OCI-LY7 (cell line): ENCODE measurements at regions not wholly inside any gene's neighbourhood (a gene's known extent, or its start where the extent isn't known, plus 50 kb on each side); places are given as distances from the start of the nearest gene placed in this dataset.

Experiments
- BruUV-seq: library from RNA; stranded (reverse); fragments of 400-500 nt; replicated peaks from 2 replicates; lab custom pipeline; 2021; lab: Mats Ljungman, UMichigan
- CTCF ChIA-PET: fragments of 300-600 bp; sonication (Branson Sonifier 250); formaldehyde crosslinking; loops from one replicate; lab custom pipeline; 2022; ENCODE audit warnings: antibody characterized with exemption; ENCODE audit not compliant: unreplicated experiment; lab: Charles Lee
- POLR2A ChIA-PET: fragments of 300-600 bp; sonication (Branson Sonifier 250); formaldehyde crosslinking; loops from one replicate; lab custom pipeline; 2022; ENCODE audit warnings: antibody characterized with exemption; lab: Charles Lee
- DNase-seq: peaks from one replicate; pipeline ENCODE4 v3.0.0-alpha.2; 2015; ENCODE audit warnings: low spot score
- H2AFZ ChIP-seq: fragments of 200-600 bp; sonication (generic), shearing (Covaris generic); 2 replicates; pipeline ENCODE4 v1.6.1; 2014; ENCODE audit warnings: mild to moderate bottlenecking, antibody characterized with exemption, low read length, moderate library complexity
- H3K27ac ChIP-seq: fragments of 200-600 bp; sonication (generic); 2 replicates; pipeline ENCODE4 v1.5.1; 2014; ENCODE audit warnings: mixed run types, low read depth, mild to moderate bottlenecking, moderate library complexity, low read length, inconsistent platforms; ENCODE audit not compliant: poor library complexity, severe bottlenecking
- H3K36me3 ChIP-seq: fragments of 200-600 bp; sonication (generic); 2 replicates; pipeline ENCODE4 v1.6.1; 2014; ENCODE audit warnings: mild to moderate bottlenecking, antibody characterized with exemption, low read length, moderate library complexity, mixed read lengths; ENCODE audit not compliant: insufficient read depth
- H3K4me1 ChIP-seq: fragments of 200-600 bp; sonication (generic); 2 replicates; pipeline ENCODE4 v1.5.1; 2014; ENCODE audit warnings: mild to moderate bottlenecking, low read length; ENCODE audit not compliant: insufficient read depth, poor library complexity, severe bottlenecking
- H3K4me2 ChIP-seq: fragments of 200-600 bp; sonication (generic); 2 replicates; pipeline ENCODE4 v1.6.1; 2014; ENCODE audit warnings: mild to moderate bottlenecking, low read length
- H3K4me3 ChIP-seq: fragments of 200-600 bp; sonication (generic); 2 replicates; pipeline ENCODE4 v1.5.1; 2014; ENCODE audit warnings: mild to moderate bottlenecking, low read depth, low read length; ENCODE audit not compliant: poor library complexity, severe bottlenecking
- H3K79me2 ChIP-seq: fragments of 200-600 bp; sonication (generic); 2 replicates; pipeline ENCODE4 v1.6.1; 2016; ENCODE audit warnings: low read depth, mild to moderate bottlenecking, low read length, moderate library complexity, mixed read lengths; ENCODE audit not compliant: insufficient read depth
- H3K9me2 ChIP-seq: fragments of 200-600 bp; sonication (generic); 2 replicates; pipeline ENCODE4 v1.6.1; 2016; ENCODE audit warnings: mild to moderate bottlenecking, low read length, mixed read lengths; ENCODE audit not compliant: insufficient read depth
- H3K9me3 ChIP-seq: fragments of 200-600 bp; sonication (generic); 2 replicates; pipeline ENCODE4 v1.6.1; 2014; ENCODE audit warnings: mild to moderate bottlenecking, mixed run types, low read length, mixed read lengths
- H4K20me1 ChIP-seq: fragments of 200-600 bp; sonication (generic); 2 replicates; pipeline ENCODE4 v1.6.1; 2014; ENCODE audit warnings: mild to moderate bottlenecking, antibody characterized with exemption, low read length, moderate library complexity, mixed read lengths; ENCODE audit not compliant: insufficient read depth
- EZH2phosphoT487 ChIP-seq: fragments of 200-600 bp; sonication (generic); IDR thresholded peaks from 2 replicates; pipeline ENCODE4 v1.6.1; 2018; ENCODE audit warnings: low read depth, borderline replicate concordance, mild to moderate bottlenecking, mixed run types, antibody characterized with exemption, low read length, moderate library complexity, mixed read lengths
- intact Hi-C: fragments of 100-400 bp; cut with micrococcal nuclease; formaldehyde crosslinking; loops from one replicate; pipeline ENCODE4 v1.10.0; 2022; ENCODE audit not compliant: unreplicated experiment
- TF ChIP-seq, protein P1 (sequence below): fragments of 200-600 bp; sonication (generic); conservative IDR thresholded peaks from 2 replicates; pipeline ENCODE4 v1.5.1; 2014; ENCODE audit warnings: mild to moderate bottlenecking, antibody characterized with exemption, low read length, moderate library complexity, mixed read lengths

GRCh38 chr2:59959944-59960343 is 593.5 kb downstream of the BCL11A start:
- no peak for DNase-seq
- intact Hi-C loops: no loop called here
- no peak overlapping the region for H3K27ac ChIP-seq
- no peaks in the 10 kb centered on the region for H3K9me3 ChIP-seq
- CTCF ChIA-PET: no interaction called here
- no peak overlapping the region for H3K4me2 ChIP-seq
- no TSS peak for BruUV-seq
- no peak overlapping the region for H2AFZ ChIP-seq
- no peaks in the 10 kb centered on the region for H4K20me1 ChIP-seq
- POLR2A ChIA-PET: no interaction called here
- no peaks in the 10 kb centered on the region for H3K36me3 ChIP-seq
- H3K4me1 ChIP-seq: no peaks in the 10 kb centered on the region
- TF ChIP-seq EZH2phosphoT487: no peak
- TF ChIP-seq, protein P1, sequence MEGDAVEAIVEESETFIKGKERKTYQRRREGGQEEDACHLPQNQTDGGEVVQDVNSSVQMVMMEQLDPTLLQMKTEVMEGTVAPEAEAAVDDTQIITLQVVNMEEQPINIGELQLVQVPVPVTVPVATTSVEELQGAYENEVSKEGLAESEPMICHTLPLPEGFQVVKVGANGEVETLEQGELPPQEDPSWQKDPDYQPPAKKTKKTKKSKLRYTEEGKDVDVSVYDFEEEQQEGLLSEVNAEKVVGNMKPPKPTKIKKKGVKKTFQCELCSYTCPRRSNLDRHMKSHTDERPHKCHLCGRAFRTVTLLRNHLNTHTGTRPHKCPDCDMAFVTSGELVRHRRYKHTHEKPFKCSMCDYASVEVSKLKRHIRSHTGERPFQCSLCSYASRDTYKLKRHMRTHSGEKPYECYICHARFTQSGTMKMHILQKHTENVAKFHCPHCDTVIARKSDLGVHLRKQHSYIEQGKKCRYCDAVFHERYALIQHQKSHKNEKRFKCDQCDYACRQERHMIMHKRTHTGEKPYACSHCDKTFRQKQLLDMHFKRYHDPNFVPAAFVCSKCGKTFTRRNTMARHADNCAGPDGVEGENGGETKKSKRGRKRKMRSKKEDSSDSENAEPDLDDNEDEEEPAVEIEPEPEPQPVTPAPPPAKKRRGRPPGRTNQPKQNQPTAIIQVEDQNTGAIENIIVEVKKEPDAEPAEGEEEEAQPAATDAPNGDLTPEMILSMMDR: no peak
- no peaks in the 10 kb centered on the region for H3K9me2 ChIP-seq
- H3K4me3 ChIP-seq: no peak overlapping the region
- no peaks in the 10 kb centered on the region for H3K79me2 ChIP-seq

DNA sequence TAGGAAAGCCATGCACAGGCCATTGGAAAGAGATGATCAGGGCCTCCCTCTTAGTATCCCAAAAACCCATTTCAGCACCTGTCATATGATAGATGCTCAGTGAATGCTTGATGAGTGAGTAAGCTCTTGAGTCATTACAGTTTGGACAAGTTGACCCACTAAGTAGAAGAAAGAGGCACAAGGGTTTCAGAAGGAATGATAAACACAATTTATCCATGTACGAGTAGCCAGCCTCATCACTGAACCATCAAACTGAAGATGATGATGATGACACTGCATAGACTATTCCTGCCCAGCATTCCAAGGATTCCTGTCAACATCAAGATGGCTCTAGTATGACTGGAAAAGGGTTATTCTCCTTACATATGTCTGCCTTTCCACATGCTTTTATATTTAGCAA is 596.0 kb downstream of the BCL11A start:
- Histone ChIP-seq H3K9me3 (no peaks in the 10 kb centered on the region), H3K4me2 (no peak overlapping the region), H2AFZ (no peak overlapping the region), H3K9me2 (no peaks in the 10 kb centered on the region), H3K27ac (no peak overlapping the region), H3K4me1 (no peaks in the 10 kb centered on the region), H3K79me2 (no peaks in the 10 kb centered on the region), H3K36me3 (no peaks in the 10 kb centered on the region), H3K4me3 (no peak overlapping the region), H4K20me1 (no peaks in the 10 kb centered on the region)
- CTCF ChIA-PET: no interaction called here
- intact Hi-C loops: no loop called here
- POLR2A ChIA-PET: interaction anchor here (0.9 to 1.7 kb wide), 2 partner anchors 8 to 11 kb away, joined by 3 to 4 read pairs; no protein-coding TSS in a partner anchor
- no TSS peak for BruUV-seq
- no peak for TF ChIP-seq EZH2phosphoT487
- TF ChIP-seq, protein P1: no peak
- no peak for DNase-seq

- Histone ChIP-seq H3K9me2 (no peaks in the 10 kb centered on the region), H3K9me3 (no peaks in the 10 kb centered on the region), H4K20me1 (no peaks in the 10 kb centered on the region), H3K79me2 (no peaks in the 10 kb centered on the region), H3K36me3 (no peaks in the 10 kb centered on the region), H3K4me2 (no peak overlapping the region), H3K4me1 (no peaks in the 10 kb centered on the region), H3K4me3 (no peak overlapping the region), H2AFZ (no peak overlapping the region), H3K27ac (no peak overlapping the region)
- intact Hi-C loops: no loop called here
- ChIA-PET CTCF (no interaction called here), POLR2A (no interaction called here)
- no peak for TF ChIP-seq EZH2phosphoT487
- TF ChIP-seq, protein P1: no peak
- no peak for DNase-seq
- no TSS peak for BruUV-seq
Measured at GRCh38 chr2:59956981-59957380, 596.5 kb downstream of the BCL11A start.
